Hepatocyte (in vitro differentiated cells): ENCODE measurements at regions not wholly inside any gene's neighbourhood (a gene's known extent, or its start where the extent isn't known, plus 50 kb on each side); places are given as distances from the start of the nearest gene placed in this dataset.

Experiments
- DNase-seq: peaks from one replicate; pipeline ENCODE4 v3.0.0-alpha.2; 2016; ENCODE audit warnings: low spot score
- H2AFZ ChIP-seq: fragments of 200-600 bp; sonication (generic); 2 replicates; pipeline ENCODE4 v1.6.0; 2016; ENCODE audit warnings: antibody characterized with exemption, mild to moderate bottlenecking
- H3K27ac ChIP-seq: fragments of 200-600 bp; sonication (generic); 2 replicates; pipeline ENCODE4 v1.5.1; 2016; ENCODE audit warnings: mild to moderate bottlenecking
- H3K27me3 ChIP-seq: fragments of 200-600 bp; sonication (generic); 2 replicates; pipeline ENCODE4 v1.6.1; 2016
- H3K36me3 ChIP-seq: fragments of 200-600 bp; sonication (generic); replicated peaks from 2 replicates; pipeline ENCODE4 v1.5.1; 2016; ENCODE audit warnings: low read depth; ENCODE audit not compliant: insufficient read depth
- H3K4me1 ChIP-seq: fragments of 200-600 bp; sonication (generic); 2 replicates; pipeline ENCODE4 v1.5.1; 2016; ENCODE audit warnings: mild to moderate bottlenecking, moderate library complexity; ENCODE audit not compliant: insufficient read depth
- H3K4me2 ChIP-seq: fragments of 200-600 bp; sonication (generic); 2 replicates; pipeline ENCODE4 v1.6.0; 2016
- H3K4me3 ChIP-seq: fragments of 200-600 bp; sonication (generic); 2 replicates; pipeline ENCODE4 v1.5.1; 2016; ENCODE audit warnings: mild to moderate bottlenecking
- H3K79me2 ChIP-seq: fragments of 200-600 bp; sonication (generic); 2 replicates; pipeline ENCODE4 v1.6.0; 2017; ENCODE audit warnings: mild to moderate bottlenecking
- H3K9me2 ChIP-seq: fragments of 200-600 bp; sonication (generic); replicated peaks from 2 replicates; pipeline ENCODE4 v1.6.0; 2017; ENCODE audit warnings: mild to moderate bottlenecking; ENCODE audit not compliant: insufficient read depth
- H3K9me3 ChIP-seq: fragments of 200-600 bp; sonication (generic); 2 replicates; pipeline ENCODE4 v1.5.1; 2016; ENCODE audit warnings: low read depth, mild to moderate bottlenecking
- H4K20me1 ChIP-seq: fragments of 200-600 bp; sonication (generic); 2 replicates; pipeline ENCODE4 v1.6.0; 2016; ENCODE audit warnings: mild to moderate bottlenecking; ENCODE audit not compliant: insufficient read depth, poor library complexity, severe bottlenecking
- EZH2 ChIP-seq: fragments of 200-600 bp; sonication (generic); IDR thresholded peaks from 2 replicates; pipeline ENCODE4 v1.6.1; 2016; ENCODE audit warnings: antibody characterized with exemption, mild to moderate bottlenecking, borderline replicate concordance
- EZH2phosphoT487 ChIP-seq: fragments of 200-600 bp; sonication (generic); IDR thresholded peaks from one replicate; pipeline ENCODE4 v1.6.1; 2018; ENCODE audit warnings: antibody characterized with exemption, mild to moderate bottlenecking, low read depth, moderate library complexity; ENCODE audit not compliant: unreplicated experiment, severe bottlenecking
- WGBS: methylation state at CpG from one replicate; pipeline ENCODE4 v1.1.6; 2016; ENCODE audit warnings: low lambda C conversion rate; ENCODE audit errors: missing lambda C conversion rate; 5-methylcytosine and 5-hydroxymethylcytosine counted together
- TF ChIP-seq, protein P1 (sequence below): fragments of 200-600 bp; sonication (generic); IDR thresholded peaks from 2 replicates; pipeline ENCODE4 v1.5.1; 2016; ENCODE audit warnings: antibody characterized with exemption, mild to moderate bottlenecking; ENCODE audit not compliant: poor library complexity

DNA sequence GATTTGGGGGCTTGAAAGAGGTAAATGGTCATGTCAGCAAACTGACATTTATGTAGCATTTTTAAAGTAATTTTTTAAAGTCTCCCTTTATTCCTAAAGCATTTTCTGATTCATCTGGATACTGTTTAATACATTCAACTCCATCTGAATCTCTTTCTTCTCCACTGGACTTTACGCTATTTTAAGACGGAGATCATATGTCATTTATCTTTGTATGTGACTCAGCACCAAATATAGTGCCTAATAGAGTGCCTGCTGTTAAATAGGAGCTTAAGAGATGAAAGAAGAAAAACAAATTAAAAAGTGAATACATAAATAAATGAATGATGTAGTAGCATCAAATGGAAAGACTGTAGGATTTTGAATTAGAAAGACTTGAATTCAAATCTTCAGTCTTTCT is 548.8 kb upstream of the SMC2 start:
- TF ChIP-seq, protein P1, sequence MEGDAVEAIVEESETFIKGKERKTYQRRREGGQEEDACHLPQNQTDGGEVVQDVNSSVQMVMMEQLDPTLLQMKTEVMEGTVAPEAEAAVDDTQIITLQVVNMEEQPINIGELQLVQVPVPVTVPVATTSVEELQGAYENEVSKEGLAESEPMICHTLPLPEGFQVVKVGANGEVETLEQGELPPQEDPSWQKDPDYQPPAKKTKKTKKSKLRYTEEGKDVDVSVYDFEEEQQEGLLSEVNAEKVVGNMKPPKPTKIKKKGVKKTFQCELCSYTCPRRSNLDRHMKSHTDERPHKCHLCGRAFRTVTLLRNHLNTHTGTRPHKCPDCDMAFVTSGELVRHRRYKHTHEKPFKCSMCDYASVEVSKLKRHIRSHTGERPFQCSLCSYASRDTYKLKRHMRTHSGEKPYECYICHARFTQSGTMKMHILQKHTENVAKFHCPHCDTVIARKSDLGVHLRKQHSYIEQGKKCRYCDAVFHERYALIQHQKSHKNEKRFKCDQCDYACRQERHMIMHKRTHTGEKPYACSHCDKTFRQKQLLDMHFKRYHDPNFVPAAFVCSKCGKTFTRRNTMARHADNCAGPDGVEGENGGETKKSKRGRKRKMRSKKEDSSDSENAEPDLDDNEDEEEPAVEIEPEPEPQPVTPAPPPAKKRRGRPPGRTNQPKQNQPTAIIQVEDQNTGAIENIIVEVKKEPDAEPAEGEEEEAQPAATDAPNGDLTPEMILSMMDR: no peak
- TF ChIP-seq EZH2phosphoT487 (no peak), EZH2 (no peak)
- no peaks in the 10 kb centered on the region for H4K20me1 ChIP-seq
- no peak overlapping the region for H3K4me3 ChIP-seq
- no peak overlapping the region for H3K27ac ChIP-seq
- H3K4me2 ChIP-seq: no peak overlapping the region
- no peaks in the 10 kb centered on the region for H3K36me3 ChIP-seq
- no peaks in the 10 kb centered on the region for H3K79me2 ChIP-seq
- no peaks in the 10 kb centered on the region for H3K27me3 ChIP-seq
- no peaks in the 10 kb centered on the region for H3K9me3 ChIP-seq
- DNase-seq: no peak
- H2AFZ ChIP-seq: no peak overlapping the region
- H3K9me2 ChIP-seq: no peaks in the 10 kb centered on the region
- no peaks in the 10 kb centered on the region for H3K4me1 ChIP-seq
- WGBS: 88% methylated on average over 2 of the region's 2 CpGs

DNA sequence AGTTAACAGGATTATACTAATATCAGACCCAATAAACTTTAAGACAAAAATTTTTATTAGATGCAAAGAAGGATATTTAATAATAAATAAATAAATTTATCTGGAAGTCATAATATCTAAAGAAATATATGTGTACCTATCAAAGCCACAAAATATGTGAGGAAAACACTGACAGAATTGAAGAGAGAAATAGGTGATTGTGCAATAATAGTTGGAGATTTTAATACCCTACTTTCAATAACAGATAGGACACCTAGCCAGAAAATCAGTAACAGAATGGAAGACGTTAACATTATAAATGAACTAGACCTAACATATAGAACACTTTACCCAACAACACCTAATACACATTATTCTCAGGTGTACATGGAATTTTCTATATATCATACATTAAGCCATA is 541.4 kb upstream of the SMC2 start:
- Histone ChIP-seq H3K4me3 (no peak overlapping the region), H3K9me2 (no peaks in the 10 kb centered on the region), H3K4me1 (no peaks in the 10 kb centered on the region), H3K36me3 (no peaks in the 10 kb centered on the region), H3K27ac (no peak overlapping the region), H4K20me1 (no peaks in the 10 kb centered on the region), H3K9me3 (no peaks in the 10 kb centered on the region), H3K4me2 (no peak overlapping the region), H3K79me2 (no peaks in the 10 kb centered on the region), H2AFZ (no peak overlapping the region), H3K27me3 (no peaks in the 10 kb centered on the region)
- 88% methylated on average over 1 of the region's 1 CpG for WGBS
- DNase-seq: no peak
- TF ChIP-seq EZH2phosphoT487: no peak
- TF ChIP-seq EZH2: no peak
- TF ChIP-seq, protein P1: no peak

DNA sequence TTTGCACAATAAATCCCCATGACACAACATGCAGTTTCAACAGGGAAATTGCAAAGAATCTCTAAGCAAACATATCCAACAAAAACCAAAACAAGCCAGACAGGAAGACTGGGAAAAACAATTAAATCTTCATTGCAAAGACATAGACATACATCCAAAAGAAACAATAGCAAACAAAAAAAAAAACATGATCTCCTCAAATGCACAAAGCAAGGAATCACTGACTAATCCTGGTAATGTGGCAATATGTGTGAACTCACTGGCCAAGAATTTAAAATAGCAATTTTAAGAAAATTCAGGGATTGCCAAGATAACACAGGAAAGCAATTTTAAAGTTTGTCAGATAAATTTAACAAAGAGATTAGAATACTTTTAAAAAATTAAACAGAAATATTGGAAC is 520.1 kb upstream of the SMC2 start:
- no peaks in the 10 kb centered on the region for H3K4me1 ChIP-seq
- H2AFZ ChIP-seq: no peak overlapping the region
- no peaks in the 10 kb centered on the region for H3K9me3 ChIP-seq
- no peaks in the 10 kb centered on the region for H4K20me1 ChIP-seq
- no peak overlapping the region for H3K4me2 ChIP-seq
- no peaks in the 10 kb centered on the region for H3K27me3 ChIP-seq
- H3K27ac ChIP-seq: no peak overlapping the region
- TF ChIP-seq EZH2phosphoT487 (no peak), EZH2 (no peak)
- TF ChIP-seq, protein P1: no peak
- no peak for DNase-seq
- no peaks in the 10 kb centered on the region for H3K79me2 ChIP-seq
- H3K9me2 ChIP-seq: no peaks in the 10 kb centered on the region
- no peaks in the 10 kb centered on the region for H3K36me3 ChIP-seq
- H3K4me3 ChIP-seq: no peak overlapping the region

DNA sequence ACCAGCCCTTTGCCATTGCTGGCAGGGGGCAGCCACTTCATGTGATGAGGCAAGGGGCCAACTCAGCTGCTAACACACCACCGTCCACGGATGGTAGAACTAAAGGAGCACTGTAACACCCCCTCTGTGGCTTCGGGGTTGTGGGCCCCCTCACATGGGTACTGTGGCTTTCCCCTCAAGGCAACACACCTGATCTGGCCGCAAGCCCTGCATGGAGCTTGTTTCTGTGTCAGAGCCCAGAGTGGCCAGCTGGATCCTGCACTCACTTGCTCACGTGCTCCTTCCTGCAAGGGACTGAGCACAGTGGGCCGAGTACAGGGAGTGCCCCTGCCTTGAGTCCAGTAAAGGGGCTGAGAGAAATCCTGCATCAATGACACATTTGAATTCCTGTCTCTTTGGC is 507.4 kb upstream of the SMC2 start:
- no peaks in the 10 kb centered on the region for H3K4me1 ChIP-seq
- WGBS: 83% methylated on average over 6 of the region's 6 CpGs
- no peak overlapping the region for H3K4me3 ChIP-seq
- H4K20me1 ChIP-seq: no peaks in the 10 kb centered on the region
- H3K27me3 ChIP-seq: no peaks in the 10 kb centered on the region
- H3K4me2 ChIP-seq: no peak overlapping the region
- no peak overlapping the region for H2AFZ ChIP-seq
- DNase-seq: peak; percentile 2
- H3K36me3 ChIP-seq: no peaks in the 10 kb centered on the region
- H3K9me2 ChIP-seq: no peaks in the 10 kb centered on the region
- TF ChIP-seq EZH2phosphoT487 (no peak), EZH2 (no peak)
- TF ChIP-seq, protein P1: no peak
- H3K9me3 ChIP-seq: no peaks in the 10 kb centered on the region
- no peaks in the 10 kb centered on the region for H3K79me2 ChIP-seq
- H3K27ac ChIP-seq: no peak overlapping the region
